ENCODE measurements at regions not wholly inside any gene's neighbourhood (a gene's known extent, or its start where the extent isn't known, plus 50 kb on each side); places are given as distances from the start of the nearest gene placed in this dataset.

DNA sequence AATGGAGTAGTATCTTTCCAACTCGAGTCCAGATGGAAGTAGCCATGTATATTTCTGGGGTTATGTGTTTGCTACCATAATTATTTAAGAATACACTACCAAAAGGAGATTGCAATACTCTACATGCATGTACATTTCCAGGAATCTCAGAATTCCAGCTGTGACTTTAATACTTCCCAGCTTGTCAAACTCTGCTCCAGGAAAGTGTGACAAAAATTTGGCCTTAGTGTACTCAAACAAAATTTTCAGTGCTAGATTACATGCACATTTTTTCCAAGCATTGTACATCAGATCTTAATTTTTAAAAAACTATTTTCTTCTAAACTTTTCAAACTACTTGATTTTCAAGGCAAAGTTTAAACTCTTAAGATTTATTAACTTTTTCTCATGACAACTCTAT is 1791.6 kb downstream of the SUCLG1 start:
- no peak overlapping the region for H3K4me3 ChIP-seq
- H3K27me3 ChIP-seq: no peaks in the 10 kb centered on the region
- no peaks in the 10 kb centered on the region for H3K4me1 ChIP-seq
- H3K36me3 ChIP-seq: no peaks in the 10 kb centered on the region
- 53 to 66% methylated on average over 1 of the region's 1 CpG for WGBS, 2 donors
- intact Hi-C loops (cut with DNase I): no loop called here
- DNase-seq: no peak
- no peak for ATAC-seq
- TF ChIP-seq CTCF (IDR thresholded peaks at IDR 0.05): no peak
- no peak overlapping the region for H3K27ac ChIP-seq
- no peak for FAIRE-seq
- peaks cover 0 to 3% (median 0%) of the 10 kb centered on the region in 4 donors for H3K9me3 ChIP-seq

- peaks cover 0 to 3% (median 0%) of the 10 kb centered on the region in 4 donors for H3K9me3 ChIP-seq
- DNase-seq: no peak
- no peak overlapping the region for H3K27ac ChIP-seq
- ATAC-seq: no peak
- H3K36me3 ChIP-seq: no peaks in the 10 kb centered on the region
- no peak for FAIRE-seq
- no peak for TF ChIP-seq CTCF (IDR thresholded peaks at IDR 0.05)
- H3K4me1 ChIP-seq: no peaks in the 10 kb centered on the region
- WGBS, 2 donors: 72 to 73% methylated on average over 3 of the region's 3 CpGs
- H3K4me3 ChIP-seq: no peak overlapping the region
- intact Hi-C loops (cut with DNase I): no loop called here
- H3K27me3 ChIP-seq: no peaks in the 10 kb centered on the region
Observed at GRCh38 chr2:82665691-82666090, 1793.4 kb downstream of the SUCLG1 start.

- Histone ChIP-seq H3K36me3 (no peaks in the 10 kb centered on the region), H3K9me3 (no peaks in the 10 kb centered on the region), H3K27me3 (no peaks in the 10 kb centered on the region), H3K4me1 (no peaks in the 10 kb centered on the region), H3K27ac (no peak overlapping the region), H3K4me3 (no peak overlapping the region)
- no peak for TF ChIP-seq CTCF (IDR thresholded peaks at IDR 0.05)
- no peak for ATAC-seq
- 84 to 95% methylated on average over 2 of the region's 2 CpGs for WGBS, 2 donors
- no peak for DNase-seq
- no peak for FAIRE-seq
- intact Hi-C loops (cut with DNase I): no loop called here
Observed at GRCh38 chr2:82657106-82657505, 1802.0 kb downstream of the SUCLG1 start.

DNA sequence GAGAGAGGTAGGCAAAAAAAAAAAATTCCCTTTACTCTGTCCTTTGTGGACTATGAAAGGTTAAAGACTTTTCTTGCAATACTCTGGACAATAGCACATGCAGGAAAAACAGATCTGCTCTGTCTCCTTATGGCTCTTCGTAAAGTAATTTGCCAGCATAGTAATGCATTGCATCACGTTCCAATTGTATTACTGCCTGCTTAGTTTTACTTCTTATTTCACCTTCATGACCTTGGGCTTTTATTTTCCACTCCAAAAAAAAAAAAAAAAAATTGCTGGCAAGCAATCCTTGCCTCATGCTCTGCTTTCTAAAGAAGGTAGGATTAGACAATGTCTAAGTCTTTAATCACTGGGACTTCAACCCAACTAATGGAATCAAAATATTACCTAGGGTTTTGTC is 1802.7 kb downstream of the SUCLG1 start:
- Histone ChIP-seq H3K9me3 (no peaks in the 10 kb centered on the region), H3K36me3 (no peaks in the 10 kb centered on the region), H3K4me1 (no peaks in the 10 kb centered on the region), H3K4me3 (no peak overlapping the region), H3K27me3 (no peaks in the 10 kb centered on the region), H3K27ac (no peak overlapping the region)
- no peak for ATAC-seq
- no peak for FAIRE-seq
- TF ChIP-seq CTCF (IDR thresholded peaks at IDR 0.05): no peak
- DNase-seq: no peak
- intact Hi-C loops (cut with DNase I): no loop called here
- 29 to 34% methylated on average over 2 of the region's 2 CpGs for WGBS, 2 donors

- H3K4me1 ChIP-seq: no peaks in the 10 kb centered on the region
- no peak overlapping the region for H3K27ac ChIP-seq
- DNase-seq: no peak
- H3K27me3 ChIP-seq: no peaks in the 10 kb centered on the region
- no peak for FAIRE-seq
- no peak for ATAC-seq
- intact Hi-C loops (cut with DNase I): no loop called here
- TF ChIP-seq CTCF (IDR thresholded peaks at IDR 0.05): no peak
- H3K36me3 ChIP-seq: no peaks in the 10 kb centered on the region
- H3K4me3 ChIP-seq: no peak overlapping the region
- H3K9me3 ChIP-seq: no peaks in the 10 kb centered on the region
Observed at GRCh38 chr2:82652117-82652516, 1807.0 kb downstream of the SUCLG1 start.

All from pancreas (tissue), 10 donors.